Bronchial epithelial cell (primary cell): ENCODE measurements at regions not wholly inside any gene's neighbourhood (a gene's known extent, or its start where the extent isn't known, plus 50 kb on each side); places are given as distances from the start of the nearest gene placed in this dataset.

Source experiments
- DNase-seq: peaks from one replicate; pipeline ENCODE4 v3.0.0-alpha.2; 2010; ENCODE audit warnings: low read depth
- FAIRE-seq: peaks from 2 replicates; lab custom pipeline; 2011; peaks lifted over from hg19 to GRCh38; lab: Jason Lieb, UNC
- H3K27me3 ChIP-seq: 2 replicates; pipeline ENCODE4 v1.5.1; 2011; ENCODE audit warnings: low read length; ENCODE audit not compliant: control insufficient read depth, insufficient read depth
- H3K36me3 ChIP-seq: 2 replicates; pipeline ENCODE4 v1.5.1; 2011; ENCODE audit warnings: low read length; ENCODE audit not compliant: control insufficient read depth, insufficient read depth
- H3K4me3 ChIP-seq: 2 replicates; pipeline ENCODE4 v1.5.1; 2011; ENCODE audit warnings: mild to moderate bottlenecking, low read depth, low read length, control low read depth
- TF ChIP-seq, protein P1 (sequence below): IDR thresholded peaks from 2 replicates; pipeline ENCODE4 v1.5.1; 2011; ENCODE audit warnings: mild to moderate bottlenecking, moderate library complexity, low read length, control low read depth, inconsistent platforms; ENCODE audit not compliant: insufficient read depth, severe bottlenecking

DNA sequence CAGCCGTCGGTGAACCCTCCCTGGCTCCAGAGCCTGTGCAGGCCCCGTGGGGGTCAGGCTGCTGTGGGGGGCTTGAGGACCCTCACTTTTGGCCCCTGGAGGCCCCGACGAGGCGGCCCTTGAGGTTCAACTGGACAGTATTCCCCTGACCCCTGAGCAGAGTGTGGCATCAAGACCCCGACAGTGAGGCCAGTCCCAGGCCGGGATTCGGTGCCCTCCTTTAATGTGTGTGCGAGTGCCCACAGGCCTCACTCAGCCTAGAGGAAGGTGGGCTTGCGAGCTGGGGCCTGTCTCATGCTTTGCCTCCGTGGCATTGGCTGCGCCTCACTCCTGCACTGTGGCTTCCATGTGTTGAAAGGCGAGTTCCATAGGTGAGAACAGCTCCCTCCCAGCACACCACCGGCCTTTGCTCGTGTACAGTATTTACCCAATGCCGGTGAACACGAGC lies 94.5 kb downstream of the METRNL start:
- Histone ChIP-seq H3K36me3 (no peaks in the 10 kb centered on the region), H3K4me3 (no peak overlapping the region), H3K27me3 (peaks cover 4% of the 10 kb centered on the region)
- DNase-seq: no peak
- no peak for FAIRE-seq
- TF ChIP-seq, protein P1, sequence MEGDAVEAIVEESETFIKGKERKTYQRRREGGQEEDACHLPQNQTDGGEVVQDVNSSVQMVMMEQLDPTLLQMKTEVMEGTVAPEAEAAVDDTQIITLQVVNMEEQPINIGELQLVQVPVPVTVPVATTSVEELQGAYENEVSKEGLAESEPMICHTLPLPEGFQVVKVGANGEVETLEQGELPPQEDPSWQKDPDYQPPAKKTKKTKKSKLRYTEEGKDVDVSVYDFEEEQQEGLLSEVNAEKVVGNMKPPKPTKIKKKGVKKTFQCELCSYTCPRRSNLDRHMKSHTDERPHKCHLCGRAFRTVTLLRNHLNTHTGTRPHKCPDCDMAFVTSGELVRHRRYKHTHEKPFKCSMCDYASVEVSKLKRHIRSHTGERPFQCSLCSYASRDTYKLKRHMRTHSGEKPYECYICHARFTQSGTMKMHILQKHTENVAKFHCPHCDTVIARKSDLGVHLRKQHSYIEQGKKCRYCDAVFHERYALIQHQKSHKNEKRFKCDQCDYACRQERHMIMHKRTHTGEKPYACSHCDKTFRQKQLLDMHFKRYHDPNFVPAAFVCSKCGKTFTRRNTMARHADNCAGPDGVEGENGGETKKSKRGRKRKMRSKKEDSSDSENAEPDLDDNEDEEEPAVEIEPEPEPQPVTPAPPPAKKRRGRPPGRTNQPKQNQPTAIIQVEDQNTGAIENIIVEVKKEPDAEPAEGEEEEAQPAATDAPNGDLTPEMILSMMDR: no peak

DNA sequence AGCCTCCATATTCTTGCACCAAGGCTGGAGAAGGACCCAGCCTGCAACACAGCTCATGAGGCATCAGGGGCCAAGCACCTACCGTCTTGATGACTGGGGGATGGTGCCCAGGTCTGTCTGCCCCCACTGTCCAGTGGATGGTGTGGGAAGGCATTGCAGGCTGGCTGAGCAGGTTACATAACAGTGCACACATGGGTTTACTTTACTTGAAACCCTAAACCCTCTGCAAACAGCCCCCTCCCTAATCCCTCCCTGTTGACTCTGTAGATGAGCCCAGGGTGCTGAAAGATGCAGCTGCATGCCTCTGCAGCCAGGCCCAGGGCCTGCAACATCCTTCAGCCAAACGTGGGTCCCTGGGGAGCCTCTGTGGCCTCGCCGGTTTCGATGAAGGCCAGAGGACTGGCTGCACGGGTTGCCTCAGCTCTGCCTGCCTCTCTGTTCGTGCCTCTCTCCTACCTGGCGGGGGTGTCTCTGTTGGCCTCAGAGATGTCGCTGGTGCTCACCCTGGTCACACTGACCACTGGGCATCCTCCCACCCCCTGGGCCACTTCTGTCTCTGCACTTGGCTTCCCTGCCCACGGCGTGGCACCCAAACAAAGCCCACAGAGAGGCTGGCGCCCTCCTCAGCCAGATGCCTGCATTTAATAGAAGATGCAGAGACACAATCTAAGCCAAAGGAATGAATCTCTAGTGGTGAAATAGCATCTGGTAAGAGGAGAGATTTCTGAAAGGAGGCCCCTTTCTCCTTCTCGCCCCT lies 95.1 kb downstream of the METRNL start:
- no peak for DNase-seq
- Histone ChIP-seq H3K4me3 (no peak overlapping the region), H3K27me3 (peaks cover 4% of the 10 kb centered on the region), H3K36me3 (no peaks in the 10 kb centered on the region)
- TF ChIP-seq, protein P1: no peak
- no peak for FAIRE-seq

DNA sequence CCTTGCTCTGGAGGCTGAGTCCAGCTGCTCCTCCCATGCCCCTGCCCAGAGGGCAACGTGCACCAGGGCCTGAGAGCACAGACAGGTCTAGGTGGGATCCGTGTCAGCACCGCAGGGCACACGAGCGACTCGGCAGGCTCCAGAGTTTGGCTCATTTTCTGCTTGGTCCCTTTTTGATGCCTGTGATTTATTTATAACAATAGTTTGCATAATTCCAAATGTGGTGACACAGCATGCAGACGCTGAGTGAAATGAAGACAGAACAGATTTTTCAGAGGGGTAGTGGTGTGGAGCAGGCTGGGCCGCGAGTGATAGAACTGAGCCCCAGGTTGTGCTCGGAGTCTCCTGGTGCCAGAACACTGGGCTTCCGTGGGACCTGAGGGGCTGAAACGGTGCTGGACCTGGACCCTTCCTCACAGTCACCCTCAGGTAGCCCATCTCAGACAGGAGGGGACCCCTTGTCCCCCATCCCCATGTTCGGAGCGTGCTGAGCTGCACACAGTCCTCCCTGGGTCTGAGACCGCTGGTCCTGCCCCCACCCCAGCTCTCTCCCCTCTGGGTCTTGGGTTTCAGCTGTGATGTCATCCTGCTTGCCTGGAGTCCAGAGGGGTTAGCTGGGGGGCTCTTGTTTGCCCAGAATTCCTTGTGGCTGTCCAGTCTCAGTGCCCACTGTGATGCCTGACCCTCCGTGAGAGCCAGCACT lies 95.9 kb downstream of the METRNL start:
- FAIRE-seq (no peak), DNase-seq (no peak)
- Histone ChIP-seq H3K36me3 (no peaks in the 10 kb centered on the region), H3K4me3 (no peak overlapping the region), H3K27me3 (peaks cover 4% of the 10 kb centered on the region)
- TF ChIP-seq, protein P1: no peak

DNA sequence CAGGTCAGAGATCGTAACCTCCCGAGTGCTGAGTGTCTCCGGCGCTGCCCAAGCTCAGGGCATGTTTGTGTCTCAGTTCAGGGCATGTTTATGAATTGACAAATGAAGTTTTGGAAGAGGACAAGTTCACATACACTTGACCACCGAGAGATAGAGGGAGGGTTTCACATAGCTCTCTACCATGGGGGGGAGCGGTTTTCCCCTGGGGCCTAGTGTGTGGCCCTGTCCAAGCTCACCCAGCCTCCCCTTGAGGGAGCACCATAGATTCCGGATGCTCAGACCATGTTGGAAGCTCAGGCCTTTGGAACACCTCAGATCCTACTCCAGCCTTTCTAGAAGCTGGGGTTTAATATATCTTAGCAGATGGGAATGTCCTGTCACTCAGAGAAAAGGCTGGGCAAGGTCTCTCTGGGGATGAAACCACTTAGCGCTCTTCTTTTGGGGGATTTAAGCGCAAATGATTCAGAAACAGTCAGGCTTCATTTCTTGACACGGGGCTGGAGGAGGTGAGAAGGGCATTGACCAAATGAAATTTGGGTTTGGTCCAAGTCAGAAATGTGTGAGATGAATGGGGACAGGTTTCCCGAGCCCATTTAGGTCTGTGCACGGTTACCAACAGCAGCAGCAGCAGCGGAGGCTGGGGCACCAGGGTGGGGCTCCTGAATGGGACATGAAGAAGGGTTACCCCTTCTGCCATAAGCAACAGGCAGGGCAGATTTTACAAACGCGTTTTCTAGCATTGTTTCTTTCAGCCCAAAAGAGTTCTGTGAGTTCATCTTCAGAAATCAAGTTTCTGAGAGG lies 96.6 kb downstream of the METRNL start:
- H3K4me3 ChIP-seq: no peak overlapping the region
- TF ChIP-seq, protein P1: no peak
- H3K36me3 ChIP-seq: no peaks in the 10 kb centered on the region
- FAIRE-seq (no peak), DNase-seq (no peak)
- H3K27me3 ChIP-seq: peaks cover 3% of the 10 kb centered on the region

DNA sequence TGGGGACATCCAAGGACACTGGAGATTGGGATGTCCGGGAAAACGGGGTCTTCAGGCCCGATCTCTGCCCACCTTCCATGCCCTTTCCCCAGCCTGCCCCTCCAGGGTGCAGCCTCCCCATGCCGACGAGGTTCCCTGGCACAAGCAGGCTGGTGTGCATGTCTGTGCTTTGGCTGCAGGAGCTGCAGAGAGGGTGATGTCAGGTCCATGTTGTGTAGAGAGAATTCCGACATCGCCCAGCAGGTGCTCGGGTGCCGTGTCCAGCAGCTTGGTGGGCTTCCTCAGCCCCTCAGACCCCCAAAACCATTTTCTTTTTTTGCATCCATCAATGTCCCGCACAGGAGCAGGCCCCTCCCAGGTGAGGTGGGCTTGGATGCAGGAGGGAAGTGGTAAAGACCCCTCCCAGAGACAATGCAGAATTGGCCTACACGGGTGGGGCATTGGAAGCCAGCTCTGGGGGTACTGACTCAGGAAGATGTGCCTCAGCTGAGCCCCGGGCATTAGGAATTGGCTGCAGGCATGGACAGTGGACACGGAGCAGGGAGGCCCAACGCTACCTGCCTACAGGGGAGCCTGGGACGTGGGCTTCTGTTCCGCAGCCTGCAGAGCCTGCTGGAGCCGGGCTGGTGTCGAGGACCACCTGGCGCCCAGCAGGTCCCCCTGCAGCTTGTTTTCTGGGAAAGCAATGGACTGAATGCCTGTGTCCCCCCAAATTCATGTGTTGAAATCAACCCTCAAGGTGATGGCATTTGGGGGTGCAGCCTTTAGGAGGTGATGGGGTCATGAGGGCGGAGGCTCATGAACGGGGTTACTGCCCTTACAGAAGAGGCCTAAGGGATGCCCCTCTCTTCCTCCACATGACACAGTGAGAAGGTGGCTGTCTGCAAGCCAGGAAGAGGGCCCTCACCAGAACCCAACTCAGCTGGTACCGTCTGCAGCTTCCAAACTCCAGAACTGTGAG lies 97.5 kb downstream of the METRNL start:
- no peak for DNase-seq
- no peaks in the 10 kb centered on the region for H3K36me3 ChIP-seq
- H3K4me3 ChIP-seq: no peak overlapping the region
- H3K27me3 ChIP-seq: peaks cover 3% of the 10 kb centered on the region
- FAIRE-seq: no peak
- TF ChIP-seq, protein P1: no peak
